GM19455 (cell line): ENCODE measurements at regions not wholly inside any gene's neighbourhood (a gene's known extent, or its start where the extent isn't known, plus 50 kb on each side); places are given as distances from the start of the nearest gene placed in this dataset.

Experiments
- ATAC-seq: cut with Tn5 transposase; IDR thresholded peaks from one replicate; pipeline ENCODE4 v1.9.1; 2021; ENCODE audit not compliant: unreplicated experiment

- ATAC-seq, result no peak
These were observed 484.5 kb downstream of the SLITRK6 start for GRCh38 chr13:85314686-85315085.

- ATAC-seq, result no peak
These were observed 485.3 kb downstream of the SLITRK6 start for GRCh38 chr13:85313761-85314503.

GRCh38 chr13:85312071-85312470 lies 487.1 kb downstream of the SLITRK6 start:
- ATAC-seq, result no peak

GRCh38 chr13:85303630-85304029 lies 495.6 kb downstream of the SLITRK6 start:
- no peak for ATAC-seq

- no peak for ATAC-seq
These were observed 500.8 kb downstream of the SLITRK6 start for GRCh38 chr13:85298387-85298924.

- no peak for ATAC-seq
These were observed 510.5 kb downstream of the SLITRK6 start for GRCh38 chr13:85288698-85289097.

- ATAC-seq, result no peak
These were observed 511.7 kb downstream of the SLITRK6 start for GRCh38 chr13:85287528-85287927.

GRCh38 chr13:85286081-85286480 lies 513.1 kb downstream of the SLITRK6 start:
- no peak for ATAC-seq

GRCh38 chr13:85284349-85284748 lies 514.9 kb downstream of the SLITRK6 start:
- no peak for ATAC-seq

- no peak for ATAC-seq
These were observed 515.8 kb downstream of the SLITRK6 start for GRCh38 chr13:85283408-85283807.

GRCh38 chr13:85282876-85283275 lies 516.3 kb downstream of the SLITRK6 start:
- no peak for ATAC-seq

- no peak for ATAC-seq
These were observed 520.4 kb downstream of the SLITRK6 start for GRCh38 chr13:85278851-85279250.

- no peak for ATAC-seq
These were observed 521.5 kb downstream of the SLITRK6 start for GRCh38 chr13:85277748-85278147.

GRCh38 chr13:85266771-85267170 lies 532.4 kb downstream of the SLITRK6 start:
- no peak for ATAC-seq

GRCh38 chr13:85266331-85266730 lies 532.9 kb downstream of the SLITRK6 start:
- no peak for ATAC-seq

- no peak for ATAC-seq
These were observed 533.9 kb downstream of the SLITRK6 start for GRCh38 chr13:85265296-85265695.

GRCh38 chr13:85262499-85262898 lies 536.7 kb downstream of the SLITRK6 start:
- no peak for ATAC-seq

- no peak for ATAC-seq
These were observed 537.4 kb downstream of the SLITRK6 start for GRCh38 chr13:85261757-85262346.

GRCh38 chr13:85260896-85261295 lies 538.3 kb downstream of the SLITRK6 start:
- ATAC-seq, result no peak

GRCh38 chr13:85255978-85256377 lies 543.2 kb downstream of the SLITRK6 start:
- no peak for ATAC-seq

GRCh38 chr13:85254641-85255040 lies 544.6 kb downstream of the SLITRK6 start:
- no peak for ATAC-seq

- ATAC-seq, result no peak
These were observed 550.1 kb downstream of the SLITRK6 start for GRCh38 chr13:85249151-85249550.
